Stimulated activated CD4-positive, alpha-beta T cell treated with anti-CD3 and anti-CD28 coated beads, TNF-alpha, amount 100 ng/mL, for 48 hours (primary cell): ENCODE measurements at regions not wholly inside any gene's neighbourhood (a gene's known extent, or its start where the extent isn't known, plus 50 kb on each side); places are given as distances from the start of the nearest gene placed in this dataset.

Experiments
- DNase-seq, 3 donors: peaks; one replicate each; pipeline ENCODE4 v3.0.0-alpha.2; 2020; ENCODE audit warnings: low read depth in 3 of 3

DNA sequence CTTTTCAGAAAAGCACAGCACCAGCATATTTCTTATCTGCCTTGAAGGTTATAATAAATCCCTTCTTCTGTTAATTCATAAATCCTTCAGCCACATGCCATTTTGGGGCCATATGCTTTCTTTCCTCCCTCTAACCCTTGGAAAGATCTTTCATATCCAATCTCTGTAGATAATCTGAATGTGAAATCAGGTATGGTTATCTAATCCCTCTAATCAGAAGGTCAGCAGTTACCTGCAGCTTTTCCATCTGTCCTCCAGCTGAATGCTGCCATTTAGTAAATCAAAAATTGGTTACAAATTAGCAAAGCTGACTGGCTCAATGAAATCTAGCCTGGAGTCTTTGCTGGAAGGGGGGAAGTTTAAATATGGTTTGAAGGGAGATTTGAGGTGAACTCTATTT is 230.5 kb downstream of the PIK3C3 start:
- no peak for DNase-seq

- DNase-seq: no peak
Observed at GRCh38 chr18:42187611-42188380, 232.8 kb downstream of the PIK3C3 start.

DNA sequence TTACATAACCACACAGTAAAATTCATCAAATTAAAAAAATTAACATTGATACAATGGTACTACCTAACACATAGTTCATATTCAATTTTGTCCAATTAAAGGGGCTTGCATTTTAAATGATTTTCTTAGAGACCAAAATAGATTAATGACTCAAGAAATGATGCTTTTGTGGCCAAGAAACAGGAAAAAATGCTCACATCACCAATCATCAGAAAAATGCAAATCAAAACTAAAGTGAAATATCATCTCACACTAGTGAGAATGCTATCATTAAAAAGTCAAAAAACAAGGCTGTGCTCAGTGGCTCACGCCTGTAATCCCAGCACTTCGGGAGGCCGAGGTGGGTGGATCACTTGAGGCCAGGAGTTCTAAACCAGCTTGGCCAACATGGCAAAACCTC is 235.6 kb downstream of the PIK3C3 start:
- DNase-seq: no peak

DNA sequence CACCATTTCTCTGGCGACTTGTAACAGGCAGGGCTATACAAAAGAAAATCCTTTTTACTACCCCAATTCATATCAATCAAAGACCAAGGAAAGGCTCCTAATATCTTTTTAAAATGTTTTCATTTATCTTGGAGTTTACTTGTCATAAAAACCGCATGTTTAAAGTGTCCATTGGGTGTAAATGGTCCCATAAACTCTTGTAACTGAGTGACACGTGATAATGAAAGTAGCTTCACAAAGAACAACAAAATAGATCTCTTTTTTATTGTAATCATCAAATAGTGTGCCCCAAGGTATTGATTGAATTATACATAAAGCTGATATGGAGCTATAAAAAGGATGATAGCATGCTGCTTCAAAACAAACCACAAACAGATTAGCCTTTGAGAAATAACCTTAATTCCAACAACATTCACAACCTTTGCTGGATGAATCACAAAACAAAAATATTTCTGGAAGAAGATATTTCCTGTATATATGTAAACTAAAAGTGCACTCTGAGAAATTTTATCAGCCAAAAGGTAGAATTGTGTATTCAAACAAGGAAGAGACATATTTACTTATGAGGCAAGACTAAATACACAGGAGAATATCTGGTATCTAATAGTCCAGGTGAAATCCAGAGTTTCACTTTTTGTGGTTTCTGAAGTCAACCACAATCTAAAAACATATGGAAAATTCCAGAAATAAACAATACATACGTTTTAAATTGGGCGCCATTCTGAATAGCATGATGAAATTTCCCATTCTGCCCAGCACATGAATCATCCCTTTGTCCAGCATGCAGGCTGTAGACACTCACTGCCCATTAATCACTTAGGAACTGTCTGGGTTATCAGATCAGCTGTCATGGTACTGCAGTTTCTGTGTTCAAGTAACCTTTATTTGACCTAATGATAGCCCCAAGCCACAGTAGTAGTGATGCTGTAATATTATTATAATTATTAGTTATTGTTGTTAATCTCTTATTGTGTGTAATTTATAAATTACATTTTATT is 237.5 kb downstream of the PIK3C3 start:
- DNase-seq: no peak

GRCh38 chr18:42196651-42197050 is 241.6 kb downstream of the PIK3C3 start:
- no peak for DNase-seq

DNA sequence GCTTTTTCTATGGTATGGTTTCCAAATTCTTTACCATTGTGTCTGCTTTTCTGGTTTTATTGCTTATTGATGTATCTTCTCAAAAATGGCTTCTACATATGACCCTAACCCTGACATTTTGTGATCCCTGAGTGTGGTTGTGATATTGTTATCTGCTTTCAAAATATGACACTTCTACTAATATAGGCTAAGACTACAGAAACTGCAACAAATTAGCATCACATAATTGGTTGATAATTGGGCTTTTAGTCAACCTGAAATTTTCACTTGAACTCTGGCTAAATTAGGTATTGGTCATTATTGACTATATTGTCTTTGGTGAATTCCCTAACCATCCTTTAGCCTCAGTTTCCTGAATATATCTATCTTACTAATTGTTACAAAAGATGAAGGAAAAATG is 246.1 kb downstream of the PIK3C3 start:
- DNase-seq: no peak

DNA sequence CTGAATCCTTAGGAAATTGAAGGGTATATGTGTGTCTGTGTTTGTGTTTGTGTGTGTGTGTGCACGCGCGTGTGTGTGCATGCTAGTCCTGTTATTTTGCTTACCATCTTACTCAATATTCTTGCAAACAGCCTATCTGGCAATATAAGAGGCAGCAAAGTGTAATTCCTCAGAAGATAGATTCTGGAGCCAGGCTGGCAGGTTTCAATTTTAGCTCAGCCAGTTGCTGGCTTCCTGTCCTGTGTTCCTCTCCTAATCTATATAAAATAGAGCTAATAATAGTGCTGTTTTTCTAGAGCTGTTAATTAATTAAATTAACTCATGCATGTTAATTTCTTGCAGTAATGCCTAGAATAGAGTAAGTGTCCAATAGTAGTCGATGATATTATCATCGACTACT is 256.2 kb downstream of the PIK3C3 start:
- DNase-seq: no peak

- DNase-seq: no peak
Observed at GRCh38 chr18:42222557-42222956, 267.5 kb downstream of the PIK3C3 start.

- no peak for DNase-seq
Observed at GRCh38 chr18:42228581-42228980, 273.5 kb downstream of the PIK3C3 start.

GRCh38 chr18:42229211-42230210 is 274.5 kb downstream of the PIK3C3 start:
- no peak for DNase-seq

DNA sequence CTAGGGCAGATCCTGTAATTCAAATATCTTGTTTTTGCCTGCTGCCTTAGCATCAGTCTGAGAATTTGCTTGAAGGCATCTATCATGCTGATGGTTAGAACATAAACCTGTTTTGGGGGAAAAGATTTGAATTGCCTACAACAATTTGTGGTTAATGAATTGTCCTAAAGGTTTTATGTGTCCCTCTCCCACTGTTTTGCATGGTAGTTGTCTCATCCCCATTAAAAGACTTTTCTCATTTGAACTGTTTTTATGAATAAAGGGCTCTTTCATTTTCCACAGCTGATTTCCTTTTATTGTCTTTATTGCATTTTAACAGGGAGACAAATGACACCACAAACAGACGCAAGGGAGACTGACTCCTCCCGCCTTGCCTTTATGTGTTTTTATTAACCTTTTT is 275.6 kb downstream of the PIK3C3 start:
- no peak for DNase-seq

- no peak for DNase-seq
Observed at GRCh38 chr18:42231284-42231683, 276.2 kb downstream of the PIK3C3 start.

DNA sequence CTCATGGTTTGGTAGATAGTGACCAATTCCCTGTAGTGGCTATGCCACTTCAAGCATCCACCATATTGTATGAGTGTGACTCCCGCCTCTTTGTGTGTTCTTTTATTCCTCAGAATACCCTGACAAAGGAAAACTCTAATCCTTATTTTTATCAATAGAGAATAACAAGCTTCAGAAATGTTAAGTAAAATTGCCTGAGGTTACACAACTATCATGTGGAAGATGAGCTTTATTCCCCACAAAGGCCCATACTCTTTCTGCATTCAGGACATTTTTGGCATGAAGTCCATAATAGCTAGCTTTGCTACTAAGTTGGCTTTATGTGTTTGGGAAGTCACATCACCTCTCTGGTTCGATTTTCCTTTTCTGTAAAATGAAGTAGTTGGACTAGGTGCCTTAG is 276.8 kb downstream of the PIK3C3 start:
- DNase-seq: no peak

GRCh38 chr18:42233908-42234307 is 278.9 kb downstream of the PIK3C3 start:
- no peak for DNase-seq

- DNase-seq: no peak
Observed at GRCh38 chr18:42242758-42243157, 287.7 kb downstream of the PIK3C3 start.

DNA sequence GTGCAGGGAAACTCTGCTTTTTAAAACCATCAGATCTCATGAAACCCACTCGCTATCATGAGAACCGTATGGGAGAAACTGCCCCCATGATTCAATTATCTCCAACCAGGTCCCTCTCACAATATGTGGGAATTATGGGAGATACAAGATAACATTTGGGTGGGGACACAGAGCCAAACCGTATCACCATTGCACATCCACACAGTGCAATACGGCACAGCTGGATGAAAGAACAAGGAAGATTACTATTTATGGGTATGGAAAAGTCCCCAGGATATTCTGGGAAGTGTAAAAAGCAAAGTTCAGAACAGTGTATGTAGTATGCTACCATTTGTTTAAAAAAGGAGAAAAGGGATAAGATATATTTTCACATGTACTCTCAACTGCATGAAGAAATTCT is 290.1 kb downstream of the PIK3C3 start:
- no peak for DNase-seq

- no peak for DNase-seq
Observed at GRCh38 chr18:42255908-42256765, 301.1 kb downstream of the PIK3C3 start.

GRCh38 chr18:42258301-42258965 is 303.4 kb downstream of the PIK3C3 start:
- DNase-seq: no peak

GRCh38 chr18:42261731-42262130 is 306.7 kb downstream of the PIK3C3 start:
- DNase-seq: no peak

GRCh38 chr18:42264497-42264896 is 309.5 kb downstream of the PIK3C3 start:
- DNase-seq: no peak
